NCI-H526 treated with DMSO at 0.1 percent for 48 hours (cell line): ENCODE measurements at regions not wholly inside any gene's neighbourhood (a gene's known extent, or its start where the extent isn't known, plus 50 kb on each side); places are given as distances from the start of the nearest gene placed in this dataset.
"Not testable (repeated sequence)": the region's sequence is repeated elsewhere in the genome, so short reads cannot be mapped to it uniquely, and the experiment has no call there.

Source experiments
- DNase-seq: peaks from one replicate; lab custom pipeline; 2025; lab: John Stamatoyannopoulos, UW

- no peak for DNase-seq
Measured at GRCh38 chr6:15131234-15131633, 114.6 kb upstream of the JARID2 start.

GRCh38 chr6:15131651-15132061 lies 114.2 kb upstream of the JARID2 start:
- no peak for DNase-seq

- no peak for DNase-seq
Measured at GRCh38 chr6:15132167-15132566, 113.7 kb upstream of the JARID2 start.

GRCh38 chr6:15132854-15133670 lies 112.8 kb upstream of the JARID2 start:
- DNase-seq = no peak

- no peak for DNase-seq
Measured at GRCh38 chr6:15137086-15137485, 108.8 kb upstream of the JARID2 start.

- no peak for DNase-seq
Measured at GRCh38 chr6:15143086-15143485, 102.8 kb upstream of the JARID2 start.

GRCh38 chr6:15143540-15143939 lies 102.3 kb upstream of the JARID2 start:
- no peak for DNase-seq

GRCh38 chr6:15145821-15146220 lies 100.0 kb upstream of the JARID2 start:
- DNase-seq = no peak

- DNase-seq = no peak
Measured at GRCh38 chr6:15147827-15148226, 98.0 kb upstream of the JARID2 start.

- no peak for DNase-seq
Measured at GRCh38 chr6:15148356-15148946, 97.4 kb upstream of the JARID2 start.

GRCh38 chr6:15150207-15150606 lies 95.7 kb upstream of the JARID2 start:
- DNase-seq = no peak

- no peak for DNase-seq
Measured at GRCh38 chr6:15152700-15153099, 93.2 kb upstream of the JARID2 start.

- no peak for DNase-seq
Measured at GRCh38 chr6:15153191-15153590, 92.7 kb upstream of the JARID2 start.

GRCh38 chr6:15157479-15157878 lies 88.4 kb upstream of the JARID2 start:
- no peak for DNase-seq

- DNase-seq = no peak
Measured at GRCh38 chr6:15158821-15159619, 86.8 kb upstream of the JARID2 start.

GRCh38 chr6:15160812-15161211 lies 85.1 kb upstream of the JARID2 start:
- no peak for DNase-seq

- DNase-seq = not testable (repeated sequence)
Measured at GRCh38 chr6:15164855-15165254, 81.0 kb upstream of the JARID2 start.

- DNase-seq = no peak
Measured at GRCh38 chr6:15166121-15166520, 79.7 kb upstream of the JARID2 start.

- DNase-seq = no peak
Measured at GRCh38 chr6:15170126-15170525, 75.7 kb upstream of the JARID2 start.

- no peak for DNase-seq
Measured at GRCh38 chr6:15171026-15171425, 74.8 kb upstream of the JARID2 start.

GRCh38 chr6:15176816-15177370 lies 69.0 kb upstream of the JARID2 start:
- no peak for DNase-seq

GRCh38 chr6:15183979-15184378 lies 61.9 kb upstream of the JARID2 start:
- DNase-seq = no peak

- no peak for DNase-seq
Measured at GRCh38 chr6:15184441-15184861, 61.4 kb upstream of the JARID2 start.
